ENCODE measurements at regions not wholly inside any gene's neighbourhood (a gene's known extent, or its start where the extent isn't known, plus 50 kb on each side); places are given as distances from the start of the nearest gene placed in this dataset.

DNA sequence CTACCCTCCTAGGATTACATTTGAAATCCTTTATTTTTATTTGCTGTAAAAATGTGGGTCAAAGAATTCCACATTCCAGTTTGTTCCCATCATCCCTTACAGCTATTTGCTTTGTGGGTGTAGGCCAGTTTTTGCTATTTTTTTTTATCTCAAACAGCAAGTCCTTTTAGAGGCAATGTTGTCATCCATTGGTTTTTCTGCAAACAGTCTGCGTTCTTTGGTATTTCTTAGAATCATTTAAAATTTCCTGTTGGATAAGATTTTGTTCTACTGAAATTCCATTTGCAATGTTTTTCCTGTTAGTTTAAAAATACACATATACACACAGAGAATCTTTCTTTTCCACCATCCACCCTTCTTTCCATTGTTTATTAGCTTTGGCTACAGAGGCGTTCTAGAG is 53.3 kb upstream of the STK38L start:
- Histone ChIP-seq H3K9me3 (ENCODE audit: low read length) (no peaks in the 10 kb centered on the region), H3K4me2 (ENCODE audit: low read depth, low read length) (no peak overlapping the region), H3K79me2 (ENCODE audit: insufficient read depth, low read length) (no peaks in the 10 kb centered on the region), H3K27me3 (ENCODE audit: control insufficient read depth in 1 of 2, insufficient read depth in 2 of 2, low read length in 2 of 2) (no peaks in the 10 kb centered on the region), H4K20me1 (ENCODE audit: insufficient read depth, low read length) (no peaks in the 10 kb centered on the region), H3K4me3 (replicated peaks in 1 of 3; ENCODE audit: insufficient read depth in 1 of 3, low read depth in 2 of 3, low read length in 3 of 3) (no peak overlapping the region), H3K36me3 (replicated peaks in 1 of 2; ENCODE audit: control insufficient read depth in 1 of 2, insufficient read depth in 2 of 2, low read length in 2 of 2) (no peaks in the 10 kb centered on the region), H3K4me1 (ENCODE audit: insufficient read depth, low read length) (no peaks in the 10 kb centered on the region), H3K27ac (ENCODE audit: extremely low read length, insufficient read depth, low read length) (no peak overlapping the region), H2AFZ (ENCODE audit: low read length) (no peak overlapping the region), H3K9ac (ENCODE audit: insufficient read depth, low read depth, low read length) (no peak overlapping the region)
- ChIA-PET POLR2A (no interaction called here), CTCF (ENCODE audit: low intra/inter-chr PET ratio, low total read pairs) (no interaction called here)
- WGBS (ENCODE audit: low lambda C conversion rate), result 45% methylated on average over 2 of the region's 2 CpGs
- in situ Hi-C loops (cut with HindIII; ENCODE audit: extremely low pct_ligation_motif_present, low pct_unique_long_range_greater_than_20kb), result no loop called here
- FAIRE-seq, result no peak
- no peak for ATAC-seq
- no peak for DNase-seq (ENCODE audit: low spot score)
- BruUV-seq (replicated peaks), result no TSS peak
- intact Hi-C loops (cut with micrococcal nuclease; ENCODE audit: unreplicated experiment), result no loop called here
- no peak for TF ChIP-seq ZSCAN12 (CRISPR knock-in tag; IDR thresholded peaks at IDR 0.05)
- TF ChIP-seq USF2 (IDR thresholded peaks at IDR 0.05; ENCODE audit: low read depth, low read length), result no peak
- TF ChIP-seq USF2 (CRISPR knock-in tag; IDR thresholded peaks at IDR 0.05; ENCODE audit: borderline replicate concordance), result no peak
- TF ChIP-seq TOE1 (CRISPR knock-in tag; IDR thresholded peaks at IDR 0.05), result no peak
- TF ChIP-seq, protein P1, sequence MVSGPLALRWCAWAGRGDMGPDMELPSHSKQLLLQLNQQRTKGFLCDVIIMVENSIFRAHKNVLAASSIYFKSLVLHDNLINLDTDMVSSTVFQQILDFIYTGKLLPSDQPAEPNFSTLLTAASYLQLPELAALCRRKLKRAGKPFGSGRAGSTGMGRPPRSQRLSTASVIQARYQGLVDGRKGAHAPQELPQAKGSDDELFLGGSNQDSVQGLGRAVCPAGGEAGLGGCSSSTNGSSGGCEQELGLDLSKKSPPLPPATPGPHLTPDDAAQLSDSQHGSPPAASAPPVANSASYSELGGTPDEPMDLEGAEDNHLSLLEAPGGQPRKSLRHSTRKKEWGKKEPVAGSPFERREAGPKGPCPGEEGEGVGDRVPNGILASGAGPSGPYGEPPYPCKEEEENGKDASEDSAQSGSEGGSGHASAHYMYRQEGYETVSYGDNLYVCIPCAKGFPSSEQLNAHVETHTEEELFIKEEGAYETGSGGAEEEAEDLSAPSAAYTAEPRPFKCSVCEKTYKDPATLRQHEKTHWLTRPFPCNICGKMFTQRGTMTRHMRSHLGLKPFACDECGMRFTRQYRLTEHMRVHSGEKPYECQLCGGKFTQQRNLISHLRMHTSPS (CRISPR knock-in tag; IDR thresholded peaks at IDR 0.05; ENCODE audit: low read depth), result no peak
- TF ChIP-seq TOPORS (CRISPR knock-in tag; IDR thresholded peaks at IDR 0.05), result no peak
- TF ChIP-seq SRSF4 (IDR thresholded peaks at IDR 0.05; ENCODE audit: low read depth, low read length, poor library complexity, severe bottlenecking), result no peak
- TF ChIP-seq, protein P2, sequence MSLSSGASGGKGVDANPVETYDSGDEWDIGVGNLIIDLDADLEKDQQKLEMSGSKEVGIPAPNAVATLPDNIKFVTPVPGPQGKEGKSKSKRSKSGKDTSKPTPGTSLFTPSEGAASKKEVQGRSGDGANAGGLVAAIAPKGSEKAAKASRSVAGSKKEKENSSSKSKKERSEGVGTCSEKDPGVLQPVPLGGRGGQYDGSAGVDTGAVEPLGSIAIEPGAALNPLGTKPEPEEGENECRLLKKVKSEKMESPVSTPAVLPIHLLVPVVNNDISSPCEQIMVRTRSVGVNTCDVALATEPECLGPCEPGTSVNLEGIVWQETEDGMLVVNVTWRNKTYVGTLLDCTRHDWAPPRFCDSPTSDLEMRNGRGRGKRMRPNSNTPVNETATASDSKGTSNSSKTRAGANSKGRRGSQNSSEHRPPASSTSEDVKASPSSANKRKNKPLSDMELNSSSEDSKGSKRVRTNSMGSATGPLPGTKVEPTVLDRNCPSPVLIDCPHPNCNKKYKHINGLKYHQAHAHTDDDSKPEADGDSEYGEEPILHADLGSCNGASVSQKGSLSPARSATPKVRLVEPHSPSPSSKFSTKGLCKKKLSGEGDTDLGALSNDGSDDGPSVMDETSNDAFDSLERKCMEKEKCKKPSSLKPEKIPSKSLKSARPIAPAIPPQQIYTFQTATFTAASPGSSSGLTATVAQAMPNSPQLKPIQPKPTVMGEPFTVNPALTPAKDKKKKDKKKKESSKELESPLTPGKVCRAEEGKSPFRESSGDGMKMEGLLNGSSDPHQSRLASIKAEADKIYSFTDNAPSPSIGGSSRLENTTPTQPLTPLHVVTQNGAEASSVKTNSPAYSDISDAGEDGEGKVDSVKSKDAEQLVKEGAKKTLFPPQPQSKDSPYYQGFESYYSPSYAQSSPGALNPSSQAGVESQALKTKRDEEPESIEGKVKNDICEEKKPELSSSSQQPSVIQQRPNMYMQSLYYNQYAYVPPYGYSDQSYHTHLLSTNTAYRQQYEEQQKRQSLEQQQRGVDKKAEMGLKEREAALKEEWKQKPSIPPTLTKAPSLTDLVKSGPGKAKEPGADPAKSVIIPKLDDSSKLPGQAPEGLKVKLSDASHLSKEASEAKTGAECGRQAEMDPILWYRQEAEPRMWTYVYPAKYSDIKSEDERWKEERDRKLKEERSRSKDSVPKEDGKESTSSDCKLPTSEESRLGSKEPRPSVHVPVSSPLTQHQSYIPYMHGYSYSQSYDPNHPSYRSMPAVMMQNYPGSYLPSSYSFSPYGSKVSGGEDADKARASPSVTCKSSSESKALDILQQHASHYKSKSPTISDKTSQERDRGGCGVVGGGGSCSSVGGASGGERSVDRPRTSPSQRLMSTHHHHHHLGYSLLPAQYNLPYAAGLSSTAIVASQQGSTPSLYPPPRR (CRISPR knock-in tag; IDR thresholded peaks at IDR 0.05; ENCODE audit: borderline replicate concordance), result no peak
